Embryonic facial prominence (tissue), 1 donor: ENCODE measurements at regions not wholly inside any gene's neighbourhood (a gene's known extent, or its start where the extent isn't known, plus 50 kb on each side); places are given as distances from the start of the nearest gene placed in this dataset.
"Not testable (repeated sequence)": the region's sequence is repeated elsewhere in the genome, so short reads cannot be mapped to it uniquely, and the experiment has no call there.

ENCODE experiments used
- DNase-seq: peaks from one replicate; pipeline ENCODE4 v3.0.0-alpha.2; 2016; ENCODE audit errors: extremely low spot score

GRCh38 chr14:45976001-45976400 is 675.6 kb downstream of the RPL10L start:
- no peak for DNase-seq

DNA sequence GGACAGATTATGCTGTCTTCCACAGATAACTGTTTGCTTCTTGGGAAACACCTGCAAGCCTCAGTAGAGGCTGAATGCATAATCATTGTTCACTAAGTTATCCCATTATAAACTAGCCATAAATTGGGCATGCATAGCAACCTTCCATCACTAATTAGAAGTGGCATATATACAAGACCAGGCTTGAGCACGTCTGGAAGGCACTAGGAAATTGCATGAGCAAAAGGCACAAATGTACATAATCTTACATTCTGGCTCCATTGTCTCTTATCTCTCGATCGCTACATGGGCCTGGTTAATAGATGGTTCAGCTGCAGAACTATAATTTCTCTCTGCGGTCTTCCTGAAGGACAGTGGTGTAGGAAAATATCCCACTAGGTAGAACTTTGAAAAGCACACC is 679.2 kb downstream of the RPL10L start:
- no peak for DNase-seq

- no peak for DNase-seq
Observed at GRCh38 chr14:45970621-45971020, 681.0 kb downstream of the RPL10L start.

- DNase-seq, result no peak
Observed at GRCh38 chr14:45968037-45968436, 683.5 kb downstream of the RPL10L start.

- DNase-seq, result no peak
Observed at GRCh38 chr14:45949479-45949878, 696.5 kb upstream of the MIS18BP1 start.

DNA sequence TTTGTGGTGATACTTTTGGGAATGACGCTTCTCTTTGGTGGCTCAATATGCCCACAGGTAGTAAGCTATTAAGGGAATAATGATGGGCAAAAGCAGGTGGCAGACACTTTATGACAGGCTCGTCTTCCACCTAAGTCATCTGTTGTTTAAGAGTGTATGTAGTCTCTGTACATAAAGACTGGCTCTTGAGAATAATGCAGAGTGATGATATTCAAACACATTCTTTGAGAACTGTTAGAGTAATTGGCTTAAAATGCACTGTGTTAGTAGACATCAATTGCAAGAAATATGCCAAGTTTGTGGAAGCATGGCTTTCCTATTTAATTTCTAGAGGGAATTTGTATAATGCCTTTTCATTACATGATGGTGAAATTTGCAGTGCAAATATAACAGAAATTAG is 694.8 kb upstream of the MIS18BP1 start:
- no peak for DNase-seq

- DNase-seq, result no peak
Observed at GRCh38 chr14:45946251-45946650, 693.2 kb upstream of the MIS18BP1 start.

- DNase-seq, result no peak
Observed at GRCh38 chr14:45940318-45940717, 687.3 kb upstream of the MIS18BP1 start.

DNA sequence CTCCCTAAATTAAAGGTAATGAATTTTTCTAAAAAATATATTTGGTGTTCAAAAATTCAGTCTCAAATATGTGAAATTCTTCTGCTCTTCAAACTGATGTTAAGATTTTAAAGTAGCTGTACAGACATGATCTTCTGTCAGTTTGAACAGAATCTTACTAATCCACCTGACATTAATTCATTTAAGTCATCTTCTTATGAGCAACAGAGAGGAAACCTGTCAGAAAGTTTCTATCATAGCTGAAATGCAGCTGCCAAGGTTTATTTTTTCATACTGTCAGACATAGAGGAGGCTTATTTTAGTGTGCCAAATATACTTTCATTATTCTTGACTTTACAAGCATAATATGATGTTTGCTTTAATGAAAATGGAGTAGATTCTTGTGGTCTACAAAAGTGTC is 686.6 kb upstream of the MIS18BP1 start:
- no peak for DNase-seq

DNA sequence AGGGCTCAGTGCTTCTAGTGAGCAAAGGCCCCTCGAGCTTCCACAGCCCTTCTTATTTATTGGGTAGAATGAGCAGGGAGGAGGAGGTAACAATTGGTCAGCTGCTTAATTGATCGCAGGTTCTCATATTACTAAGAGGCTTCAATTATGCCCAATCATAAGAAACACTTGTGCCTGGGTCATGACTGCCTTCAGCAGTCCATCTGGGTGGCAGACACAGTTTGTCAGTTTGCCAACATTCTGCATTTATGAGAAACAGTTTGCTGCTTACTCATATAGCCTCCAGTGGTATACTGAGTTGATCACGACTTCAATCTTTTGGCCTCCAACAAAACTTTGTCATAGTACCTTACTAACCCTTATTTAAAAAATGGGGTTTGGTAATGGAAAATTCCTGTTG is 667.0 kb upstream of the MIS18BP1 start:
- DNase-seq, result not testable (repeated sequence)

DNA sequence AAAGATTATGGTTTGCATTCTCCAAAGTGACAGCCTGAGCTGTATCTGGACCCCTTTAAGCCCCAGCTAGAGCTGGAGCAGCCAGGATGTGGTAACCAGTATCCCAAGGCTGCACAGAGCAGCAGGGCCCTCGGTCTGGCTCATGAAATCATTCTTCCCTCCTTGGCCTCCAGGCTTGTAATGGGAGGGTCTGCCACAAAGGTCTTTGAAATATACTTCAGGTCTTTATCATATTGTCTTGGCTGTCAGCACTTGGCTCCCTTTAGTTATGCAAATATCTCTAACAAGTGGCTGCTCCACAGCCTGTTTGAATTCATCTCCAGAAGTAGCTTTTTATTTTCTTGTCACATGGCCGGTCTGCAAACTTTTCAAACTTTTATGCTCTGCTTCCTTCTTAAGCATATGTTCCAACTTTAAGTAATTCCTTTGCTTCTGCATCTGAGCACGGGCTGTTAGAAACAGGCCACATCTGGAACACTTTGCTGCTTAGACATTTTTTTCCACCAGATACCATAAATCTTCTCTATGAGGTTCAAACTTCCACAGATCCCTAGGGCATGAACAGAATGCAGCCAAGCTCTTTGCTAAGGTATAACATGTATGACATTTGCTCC is 663.4 kb upstream of the MIS18BP1 start:
- DNase-seq, result peak; percentile 6

DNA sequence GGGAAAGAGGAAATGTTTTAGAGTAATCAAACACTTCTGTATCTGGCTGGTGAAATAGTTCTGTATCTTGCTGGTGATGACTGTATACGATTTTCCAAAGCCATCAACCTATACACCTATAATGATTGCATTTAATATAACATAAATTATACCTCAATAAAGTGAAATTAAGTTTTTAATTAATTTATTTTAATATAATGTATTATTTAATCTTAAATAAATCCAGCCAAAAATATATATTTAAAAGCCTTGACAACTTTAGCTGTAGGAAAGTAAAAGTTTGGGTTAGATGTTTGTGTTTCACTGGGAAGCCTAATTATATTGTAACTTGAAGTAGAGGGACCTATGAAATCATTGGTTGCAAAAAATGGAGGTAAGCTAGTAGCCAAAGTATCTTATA is 654.8 kb upstream of the MIS18BP1 start:
- DNase-seq, result no peak

DNA sequence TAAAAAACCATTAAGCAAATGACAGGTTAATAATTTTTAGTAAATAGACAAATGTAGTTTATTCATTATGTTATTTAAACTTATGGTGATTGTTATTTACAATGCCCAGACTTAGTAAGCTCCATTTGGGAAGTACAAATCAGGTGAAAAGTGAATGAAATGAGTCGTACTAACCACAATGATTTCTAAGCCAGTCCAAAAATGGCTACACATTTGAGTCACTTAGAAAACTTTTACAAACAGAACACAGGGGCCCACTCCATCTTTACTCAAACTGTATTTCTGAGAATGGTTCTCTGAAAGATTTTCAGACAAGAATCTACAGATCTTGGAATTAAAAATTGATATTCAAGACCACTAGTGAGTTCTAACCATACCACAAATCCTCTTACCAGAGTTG is 653.3 kb upstream of the MIS18BP1 start:
- DNase-seq, result no peak

DNA sequence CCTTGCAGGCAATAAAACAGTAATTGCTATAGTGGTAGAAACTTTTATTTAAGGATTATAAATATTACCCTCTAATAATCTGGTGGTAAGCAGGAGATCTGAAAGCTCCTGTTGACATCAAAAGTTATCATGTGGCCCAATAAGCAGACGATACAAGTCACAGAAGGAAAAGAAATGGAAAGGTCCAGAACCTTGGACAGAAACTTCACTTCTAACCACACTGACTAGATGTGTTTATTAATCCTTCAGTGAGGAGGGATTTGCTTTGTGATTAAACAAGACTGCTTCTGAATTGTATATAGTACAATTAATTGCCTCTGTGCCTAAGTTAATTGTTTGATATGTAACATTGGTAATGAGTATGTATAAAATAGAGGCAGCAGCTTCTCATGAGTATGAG is 652.7 kb upstream of the MIS18BP1 start:
- no peak for DNase-seq

GRCh38 chr14:45904314-45904713 is 651.3 kb upstream of the MIS18BP1 start:
- DNase-seq, result no peak

DNA sequence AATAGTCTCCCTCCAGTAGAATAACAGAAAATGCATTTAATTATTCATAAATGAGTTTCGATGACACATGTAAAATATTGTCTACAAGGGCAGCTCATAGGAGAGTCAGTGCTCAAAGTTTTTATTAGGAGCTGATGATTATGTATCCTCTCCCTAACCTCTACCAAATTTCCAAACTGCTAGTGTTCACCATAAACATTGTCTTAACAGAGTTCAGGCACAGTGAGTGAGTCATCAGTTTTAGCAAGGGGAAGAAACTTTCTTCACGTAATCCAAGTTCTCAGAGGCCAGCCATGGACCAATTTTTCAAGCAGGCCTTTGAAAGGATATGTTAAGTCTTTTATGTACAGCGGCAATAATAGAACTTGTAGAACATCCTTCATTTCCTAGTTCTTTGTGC is 649.2 kb upstream of the MIS18BP1 start:
- no peak for DNase-seq

GRCh38 chr14:45897439-45897838 is 644.4 kb upstream of the MIS18BP1 start:
- no peak for DNase-seq

DNA sequence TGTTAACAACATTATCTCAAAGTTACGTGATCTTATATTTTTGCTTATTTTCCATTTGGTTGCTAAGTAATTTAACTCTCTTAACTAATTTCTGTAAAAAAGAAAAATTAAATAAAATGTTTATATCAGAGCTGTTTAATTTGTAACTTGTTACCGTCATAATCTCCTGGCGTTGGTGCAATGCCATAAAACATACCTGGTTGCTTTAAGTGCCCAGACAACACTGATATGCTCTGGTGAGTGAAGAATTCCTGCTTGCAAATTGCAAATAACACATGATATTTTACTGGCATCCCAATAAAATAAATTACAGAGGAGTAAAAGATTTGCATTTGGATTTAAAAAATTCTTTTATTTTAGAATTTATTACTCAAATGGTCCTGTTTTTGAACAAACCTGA is 640.1 kb upstream of the MIS18BP1 start:
- DNase-seq, result no peak

DNA sequence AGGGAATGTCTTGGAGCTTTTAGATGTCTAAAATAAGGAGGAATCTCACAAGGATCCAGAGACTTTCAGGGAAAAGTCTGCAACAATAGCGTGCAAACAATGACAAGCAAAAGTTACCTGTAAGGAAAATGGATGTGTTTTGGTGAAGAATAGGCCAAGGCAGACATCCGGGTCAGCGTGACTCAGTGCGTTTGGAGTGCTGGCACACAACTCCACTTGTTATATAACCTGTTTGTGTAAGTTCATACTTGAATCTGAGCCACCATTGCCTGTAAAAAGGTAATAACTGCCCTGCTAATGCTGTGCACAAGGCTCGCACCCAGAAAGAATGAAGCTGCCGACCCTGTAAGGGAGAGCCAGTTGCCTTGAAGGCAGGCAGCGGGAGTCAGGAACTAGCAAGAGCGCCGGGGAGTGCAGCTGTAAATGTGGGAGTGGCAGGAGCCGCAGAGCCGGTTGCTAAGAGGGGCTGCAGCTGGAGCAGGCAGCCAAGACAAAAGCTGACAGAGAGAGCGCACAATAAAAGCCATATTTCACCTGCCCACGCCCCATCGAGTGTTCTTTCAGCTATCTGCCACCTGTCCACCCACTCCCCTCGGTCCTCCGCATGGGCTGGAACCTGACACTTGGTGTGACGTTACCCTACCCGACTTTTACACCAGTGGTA is 638.5 kb upstream of the MIS18BP1 start:
- peak; percentile 8 for DNase-seq

- not testable (repeated sequence) for DNase-seq
Observed at GRCh38 chr14:45888766-45889285, 635.8 kb upstream of the MIS18BP1 start.

DNA sequence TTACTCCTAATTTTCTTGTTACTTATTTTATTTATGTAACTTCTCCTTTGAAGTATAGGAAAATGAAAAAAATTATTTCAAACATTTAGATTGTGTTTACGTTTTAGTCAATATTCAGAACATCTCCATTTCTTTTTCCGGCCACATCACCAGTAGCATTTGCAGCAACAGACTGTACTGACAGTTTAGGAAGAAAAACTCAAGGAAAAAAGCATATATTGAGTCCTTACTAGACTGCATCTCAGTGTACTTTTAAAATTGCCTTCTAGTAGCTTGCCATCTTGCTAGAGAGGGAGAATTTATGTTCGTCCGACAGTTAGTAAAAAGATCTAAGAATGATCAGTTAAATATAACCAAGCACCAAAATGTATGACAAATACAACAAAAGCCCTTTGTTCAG is 625.0 kb upstream of the MIS18BP1 start:
- DNase-seq, result no peak

DNA sequence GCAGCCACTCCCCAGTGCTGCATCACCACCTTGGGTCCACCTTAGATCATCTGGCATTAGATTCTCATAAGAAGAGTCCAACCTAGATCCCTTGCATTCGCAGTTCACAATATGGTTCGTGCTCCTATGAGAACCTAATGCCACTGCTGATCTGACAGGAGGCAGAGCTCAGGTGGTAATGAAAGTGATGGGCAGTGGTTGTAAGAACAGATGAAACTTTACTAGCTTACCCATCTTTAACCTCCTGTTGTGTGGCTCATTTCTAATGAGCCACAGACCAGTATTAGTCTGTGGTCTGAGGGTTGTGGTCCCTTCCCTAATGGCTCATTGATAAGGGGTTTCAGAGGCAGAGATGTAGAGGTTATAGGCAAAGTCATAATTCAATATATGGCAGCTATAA is 615.9 kb upstream of the MIS18BP1 start:
- no peak for DNase-seq

- DNase-seq, result no peak
Observed at GRCh38 chr14:45868377-45868776, 615.4 kb upstream of the MIS18BP1 start.
